Middle frontal gyrus (tissue), 1 donor: ENCODE measurements at regions not wholly inside any gene's neighbourhood (a gene's known extent, or its start where the extent isn't known, plus 50 kb on each side); places are given as distances from the start of the nearest gene placed in this dataset.

Source experiments
- DNase-seq: peaks from one replicate; pipeline ENCODE4 v3.0.0-alpha.2; 2015; ENCODE audit warnings: low spot score; ENCODE audit errors: extremely low spot score

- no peak for DNase-seq
These were observed 95.1 kb upstream of the PLET1 start for GRCh38 chr11:112355726-112356125.

- no peak for DNase-seq
These were observed 96.8 kb upstream of the PLET1 start for GRCh38 chr11:112357488-112357887.

GRCh38 chr11:112361396-112361795, 100.7 kb upstream of the PLET1 start:
- DNase-seq, result no peak

GRCh38 chr11:112363527-112363926, 102.9 kb upstream of the PLET1 start:
- no peak for DNase-seq

GRCh38 chr11:112364962-112365481, 104.4 kb upstream of the PLET1 start:
- DNase-seq, result no peak

GRCh38 chr11:112366012-112366411, 105.4 kb upstream of the PLET1 start:
- no peak for DNase-seq

GRCh38 chr11:112366777-112367176, 106.1 kb upstream of the PLET1 start:
- DNase-seq, result no peak

- DNase-seq, result no peak
These were observed 106.8 kb upstream of the PLET1 start for GRCh38 chr11:112367461-112367860.

- DNase-seq, result no peak
These were observed 107.2 kb upstream of the PLET1 start for GRCh38 chr11:112367895-112368294.

- no peak for DNase-seq
These were observed 107.7 kb upstream of the PLET1 start for GRCh38 chr11:112368381-112368780.

GRCh38 chr11:112369374-112369773, 108.7 kb upstream of the PLET1 start:
- no peak for DNase-seq

GRCh38 chr11:112369916-112370315, 109.3 kb upstream of the PLET1 start:
- DNase-seq, result no peak

- no peak for DNase-seq
These were observed 114.0 kb upstream of the PLET1 start for GRCh38 chr11:112374486-112375140.

- no peak for DNase-seq
These were observed 117.3 kb upstream of the PLET1 start for GRCh38 chr11:112377946-112378345.

- no peak for DNase-seq
These were observed 119.8 kb upstream of the PLET1 start for GRCh38 chr11:112380464-112380863.

GRCh38 chr11:112381578-112381977, 120.9 kb upstream of the PLET1 start:
- DNase-seq, result no peak

GRCh38 chr11:112382561-112382960, 121.9 kb upstream of the PLET1 start:
- DNase-seq, result no peak

- no peak for DNase-seq
These were observed 127.8 kb upstream of the PLET1 start for GRCh38 chr11:112388496-112388895.

- DNase-seq, result no peak
These were observed 130.4 kb upstream of the PLET1 start for GRCh38 chr11:112391086-112391485.

- no peak for DNase-seq
These were observed 132.2 kb upstream of the PLET1 start for GRCh38 chr11:112392904-112393303.

GRCh38 chr11:112394304-112394703, 133.6 kb upstream of the PLET1 start:
- no peak for DNase-seq

- DNase-seq, result no peak
These were observed 135.4 kb upstream of the PLET1 start for GRCh38 chr11:112396076-112396475.

- no peak for DNase-seq
These were observed 138.3 kb upstream of the PLET1 start for GRCh38 chr11:112398798-112399478.
